PC-9 (cell line): ENCODE measurements at regions not wholly inside any gene's neighbourhood (a gene's known extent, or its start where the extent isn't known, plus 50 kb on each side); places are given as distances from the start of the nearest gene placed in this dataset.

Experiments
- BruUV-seq: library from RNA; stranded (reverse); fragments of 400-500 nt; replicated peaks from 2 replicates; lab custom pipeline; 2021; lab: Mats Ljungman, UMichigan
- CTCF ChIA-PET: fragments of 300-600 bp; sonication (Branson Sonifier 250); formaldehyde crosslinking; loops from one replicate; lab custom pipeline; 2022; ENCODE audit warnings: antibody characterized with exemption; lab: Charles Lee
- POLR2A ChIA-PET: fragments of 300-600 bp; sonication (Branson Sonifier 250); formaldehyde crosslinking; loops from one replicate; lab custom pipeline; 2022; ENCODE audit warnings: antibody characterized with exemption; ENCODE audit not compliant: unreplicated experiment; lab: Charles Lee
- DNase-seq, 2 experiments: peaks; one replicate each; pipeline versions ENCODE4 v3.0.0 to v3.0.0-alpha.2; 2015 to 2022; ENCODE audit warnings: mixed read lengths in 1 of 2
- H2AFZ ChIP-seq: fragments of 200-600 bp; sonication (generic); 2 replicates; pipeline ENCODE4 v1.8.1; 2017; ENCODE audit warnings: antibody characterized with exemption
- H3F3A ChIP-seq: fragments of 200-600 bp; sonication (generic); 2 replicates; pipeline ENCODE4 v1.8.1; 2017; ENCODE audit warnings: antibody characterized with exemption, mild to moderate bottlenecking, low read depth; ENCODE audit not compliant: insufficient read depth
- H3K27ac ChIP-seq: fragments of 200-600 bp; sonication (generic); 2 replicates; pipeline ENCODE4 v1.6.1; 2016; ENCODE audit warnings: mixed run types
- H3K27me3 ChIP-seq: fragments of 200-600 bp; sonication (generic); 2 replicates; pipeline ENCODE4 v1.6.1; 2016; ENCODE audit warnings: low read depth, mixed run types; ENCODE audit not compliant: insufficient read depth
- H3K36me3 ChIP-seq: fragments of 200-600 bp; sonication (generic); 2 replicates; pipeline ENCODE4 v1.6.1; 2016; ENCODE audit warnings: low read depth, mixed run types
- H3K4me1 ChIP-seq: fragments of 200-600 bp; sonication (generic); replicated peaks from 2 replicates; pipeline ENCODE4 v1.6.1; 2016; ENCODE audit warnings: mixed run types; ENCODE audit not compliant: insufficient read depth
- H3K4me2 ChIP-seq: fragments of 200-600 bp; sonication (generic); 2 replicates; pipeline ENCODE4 v1.6.1; 2017; ENCODE audit warnings: mixed run types
- H3K4me3 ChIP-seq: fragments of 200-600 bp; sonication (generic); 2 replicates; pipeline ENCODE4 v1.6.1; 2016; ENCODE audit warnings: mixed run types
- H3K79me2 ChIP-seq: fragments of 200-600 bp; sonication (generic); 2 replicates; pipeline ENCODE4 v1.6.1; 2017; ENCODE audit warnings: low read depth, mixed run types
- H3K9me2 ChIP-seq: fragments of 200-600 bp; sonication (generic); 2 replicates; pipeline ENCODE4 v1.8.1; 2017; ENCODE audit warnings: mild to moderate bottlenecking; ENCODE audit not compliant: insufficient read depth
- H3K9me3 ChIP-seq: fragments of 200-600 bp; sonication (generic); 2 replicates; pipeline ENCODE4 v1.8.1; 2016; ENCODE audit warnings: low read depth; ENCODE audit not compliant: insufficient read depth
- H4K20me1 ChIP-seq: fragments of 200-600 bp; sonication (generic); 2 replicates; pipeline ENCODE4 v1.8.1; 2017; ENCODE audit not compliant: insufficient read depth
- EZH2 ChIP-seq: fragments of 200-600 bp; sonication (generic); IDR thresholded peaks from 2 replicates; pipeline ENCODE4 v1.8.0; 2017; ENCODE audit warnings: antibody characterized with exemption, low read depth
- intact Hi-C: fragments of 100-400 bp; cut with micrococcal nuclease; formaldehyde crosslinking; loops from one replicate; pipeline ENCODE4 v1.10.0; 2022; ENCODE audit not compliant: unreplicated experiment
- TF ChIP-seq, protein P1 (sequence below): fragments of 200-600 bp; sonication (generic); conservative IDR thresholded peaks from 2 replicates; pipeline ENCODE4 v1.6.1; 2017; ENCODE audit warnings: mixed run types, antibody characterized with exemption, mild to moderate bottlenecking, moderate library complexity

DNA sequence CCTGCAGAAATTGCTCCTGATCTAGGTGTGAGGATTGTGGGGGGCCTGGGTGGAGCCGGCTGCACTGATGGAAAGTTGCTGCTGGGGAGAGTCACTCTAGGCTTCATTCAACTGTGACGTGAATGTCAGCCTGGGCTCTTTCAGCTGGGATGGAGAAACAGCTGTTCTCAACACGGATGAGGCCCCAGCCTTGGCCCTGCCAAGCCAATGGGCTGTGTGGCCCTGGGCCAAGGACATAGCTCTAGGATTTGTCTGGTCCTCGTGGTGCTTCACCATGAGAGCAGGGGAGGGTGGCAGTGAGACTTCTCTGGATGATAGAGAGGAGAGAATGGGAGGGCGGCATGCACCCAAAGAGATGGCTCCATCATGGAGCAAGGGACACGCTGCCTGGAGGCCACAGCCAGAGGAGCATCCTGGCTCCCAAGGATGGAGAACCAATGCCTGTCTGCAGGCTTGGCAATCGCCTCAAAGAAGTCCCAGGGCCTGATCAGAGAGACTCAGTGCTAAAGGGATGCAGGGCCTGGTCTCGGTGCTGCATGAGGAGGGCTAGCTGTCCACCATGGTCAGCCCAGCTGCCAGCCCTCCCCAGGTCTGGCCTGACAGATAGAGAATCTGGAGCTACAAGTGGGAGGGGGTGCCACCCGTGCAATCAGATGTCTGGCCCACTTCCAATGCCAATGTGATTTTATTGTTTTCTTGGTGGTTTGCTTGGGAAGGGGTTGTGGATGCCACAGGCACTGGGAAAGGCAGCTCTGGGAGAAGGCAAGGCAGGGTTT, 141.0 kb downstream of the GADD45G start:
- no TSS peak for BruUV-seq
- no peaks in the 10 kb centered on the region for H3F3A ChIP-seq
- no peak for TF ChIP-seq EZH2
- TF ChIP-seq, protein P1, sequence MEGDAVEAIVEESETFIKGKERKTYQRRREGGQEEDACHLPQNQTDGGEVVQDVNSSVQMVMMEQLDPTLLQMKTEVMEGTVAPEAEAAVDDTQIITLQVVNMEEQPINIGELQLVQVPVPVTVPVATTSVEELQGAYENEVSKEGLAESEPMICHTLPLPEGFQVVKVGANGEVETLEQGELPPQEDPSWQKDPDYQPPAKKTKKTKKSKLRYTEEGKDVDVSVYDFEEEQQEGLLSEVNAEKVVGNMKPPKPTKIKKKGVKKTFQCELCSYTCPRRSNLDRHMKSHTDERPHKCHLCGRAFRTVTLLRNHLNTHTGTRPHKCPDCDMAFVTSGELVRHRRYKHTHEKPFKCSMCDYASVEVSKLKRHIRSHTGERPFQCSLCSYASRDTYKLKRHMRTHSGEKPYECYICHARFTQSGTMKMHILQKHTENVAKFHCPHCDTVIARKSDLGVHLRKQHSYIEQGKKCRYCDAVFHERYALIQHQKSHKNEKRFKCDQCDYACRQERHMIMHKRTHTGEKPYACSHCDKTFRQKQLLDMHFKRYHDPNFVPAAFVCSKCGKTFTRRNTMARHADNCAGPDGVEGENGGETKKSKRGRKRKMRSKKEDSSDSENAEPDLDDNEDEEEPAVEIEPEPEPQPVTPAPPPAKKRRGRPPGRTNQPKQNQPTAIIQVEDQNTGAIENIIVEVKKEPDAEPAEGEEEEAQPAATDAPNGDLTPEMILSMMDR, result no peak

DNA sequence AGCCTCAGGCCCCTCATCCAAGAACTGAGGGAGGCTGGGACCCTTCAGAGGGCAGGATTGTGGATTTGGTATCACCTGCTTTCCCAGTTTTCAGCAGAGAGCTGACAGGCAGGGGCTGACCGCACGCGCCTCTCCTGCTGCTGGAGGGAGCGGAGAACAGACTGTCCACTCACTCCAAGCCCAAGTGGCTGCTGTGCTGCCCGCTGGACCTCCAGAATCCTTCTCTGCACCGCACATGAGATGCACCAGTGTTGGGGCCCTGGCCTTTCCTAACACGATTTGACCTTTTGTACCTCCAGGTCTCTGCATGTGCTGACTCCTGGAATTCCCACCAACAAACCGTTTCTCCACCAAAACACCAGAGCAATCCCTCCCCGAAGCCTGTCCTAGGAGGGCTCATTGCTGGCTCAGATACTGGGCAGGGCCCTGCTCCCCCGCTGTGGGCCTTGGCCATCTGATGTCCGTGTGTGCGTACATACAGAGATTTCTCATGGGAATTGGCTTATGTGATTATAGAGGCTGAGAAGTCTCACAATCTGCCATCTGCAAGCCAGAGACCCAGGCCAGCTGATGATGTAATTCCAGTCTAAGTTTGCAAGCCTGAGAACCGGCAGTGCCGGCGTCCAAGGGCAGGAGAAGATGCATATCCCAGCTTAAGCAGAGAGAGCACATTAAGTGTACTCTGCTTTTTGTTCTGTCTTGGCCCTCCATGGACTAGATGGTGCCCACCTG, 141.7 kb downstream of the GADD45G start:
- BruUV-seq, result no TSS peak

More for the DNA sequence above, 141.0 kb downstream of the GADD45G start:
- Histone ChIP-seq H3K4me1 (no peaks in the 10 kb centered on the region), H3K27ac (no peak overlapping the region), H3K36me3 (no peaks in the 10 kb centered on the region), H3K9me3 (peaks cover 4% of the 10 kb centered on the region; the same call in 1 of the 2 replicates), H4K20me1 (no peaks in the 10 kb centered on the region), H3K9me2 (no peaks in the 10 kb centered on the region), H3K79me2 (no peaks in the 10 kb centered on the region), H3K27me3 (peaks cover 66% of the 10 kb centered on the region), H3K4me3 (no peak overlapping the region), H3K4me2 (no peak overlapping the region), H2AFZ (no peak overlapping the region)
- intact Hi-C loops, result no loop called here
- no peak for DNase-seq
- POLR2A ChIA-PET, result no interaction called here
- CTCF ChIA-PET, result no interaction called here

DNA sequence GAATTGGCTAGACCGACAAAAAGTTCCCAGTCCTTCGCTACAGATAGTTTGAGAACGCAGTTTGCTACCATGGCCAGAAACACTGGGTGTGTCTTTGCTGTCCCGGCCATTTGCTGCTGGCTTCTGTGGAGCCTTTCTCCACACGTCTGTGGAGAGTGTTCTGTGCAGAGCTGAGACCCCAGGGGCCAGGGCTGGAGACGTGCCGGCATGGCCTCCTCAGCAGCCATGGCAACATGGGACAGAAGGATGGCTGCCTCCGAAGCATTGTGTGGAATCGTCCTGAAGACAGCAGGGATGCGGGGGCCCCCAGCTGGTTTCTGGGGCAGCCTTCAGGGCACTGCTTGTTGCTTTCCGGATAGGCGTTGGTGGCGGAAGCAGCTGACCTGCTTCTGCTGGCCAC, 142.8 kb downstream of the GADD45G start:
- CTCF ChIA-PET, result no interaction called here
- no peaks in the 10 kb centered on the region for H3K36me3 ChIP-seq
- no peaks in the 10 kb centered on the region for H4K20me1 ChIP-seq
- intact Hi-C loops, result no loop called here
- no peak overlapping the region for H2AFZ ChIP-seq
- TF ChIP-seq, protein P1, result no peak
- no peak for TF ChIP-seq EZH2
- no peaks in the 10 kb centered on the region for H3K9me2 ChIP-seq
- POLR2A ChIA-PET, result no interaction called here
- H3K4me3 ChIP-seq, result no peak overlapping the region
- no peak overlapping the region for H3K4me2 ChIP-seq
- no peaks in the 10 kb centered on the region for H3K79me2 ChIP-seq
- H3K4me1 ChIP-seq, result no peaks in the 10 kb centered on the region
- H3F3A ChIP-seq, result no peaks in the 10 kb centered on the region
- no peak for DNase-seq
- no TSS peak for BruUV-seq
- peaks cover 77% of the 10 kb centered on the region for H3K27me3 ChIP-seq
- no peak overlapping the region for H3K27ac ChIP-seq
- H3K9me3 ChIP-seq, result peaks cover 4% of the 10 kb centered on the region; the same call in 1 of the 2 replicates

More for the DNA sequence above, 141.7 kb downstream of the GADD45G start:
- H3K27me3 ChIP-seq, result peaks cover 73% of the 10 kb centered on the region
- H3K9me2 ChIP-seq, result no peaks in the 10 kb centered on the region
- no peaks in the 10 kb centered on the region for H3K79me2 ChIP-seq
- no peaks in the 10 kb centered on the region for H3K4me1 ChIP-seq
- intact Hi-C loops, result no loop called here
- ChIA-PET CTCF (no interaction called here), POLR2A (no interaction called here)
- TF ChIP-seq EZH2, result no peak
- TF ChIP-seq, protein P1, result no peak
- H3K4me3 ChIP-seq, result no peak overlapping the region
- H3K4me2 ChIP-seq, result no peak overlapping the region
- no peaks in the 10 kb centered on the region for H4K20me1 ChIP-seq
- no peak for DNase-seq
- H3F3A ChIP-seq, result no peaks in the 10 kb centered on the region
- no peak overlapping the region for H3K27ac ChIP-seq
- H3K9me3 ChIP-seq, result peaks cover 4% of the 10 kb centered on the region; the same call in 1 of the 2 replicates
- H2AFZ ChIP-seq, result no peak overlapping the region
- H3K36me3 ChIP-seq, result no peaks in the 10 kb centered on the region
